Naive thymus-derived CD4-positive, alpha-beta T cell (primary cell): ENCODE measurements at regions not wholly inside any gene's neighbourhood (a gene's known extent, or its start where the extent isn't known, plus 50 kb on each side); places are given as distances from the start of the nearest gene placed in this dataset.

Source experiments
- ATAC-seq: fragments of 150-1000 bp; cut with Tn5 transposase; 2 replicates; pipeline ENCODE4 v1.10.0; 2021; ENCODE audit warnings: mild to moderate bottlenecking, moderate library complexity
- CTCF ChIA-PET: fragments of 350-600 bp; sonication (Branson Sonifier 250); formaldehyde crosslinking; loops from one replicate; lab custom pipeline; 2021; ENCODE audit warnings: antibody characterized with exemption; lab: Charles Lee
- POLR2A ChIA-PET: fragments of 350-600 bp; sonication (Branson Sonifier 250); formaldehyde crosslinking; loops from one replicate; lab custom pipeline; 2021; ENCODE audit warnings: antibody characterized with exemption, inconsistent platforms; lab: Charles Lee
- DNase-seq, 9 donors: peaks; one replicate each; pipeline versions ENCODE4 v3.0.0 to v3.0.0-alpha.2; 2020 to 2022; ENCODE audit warnings: mixed read lengths in 1 of 9
- H3K27ac ChIP-seq: one replicate; pipeline ENCODE4 v1.7.0; 2013; ENCODE audit warnings: mild to moderate bottlenecking, low read depth, low read length, moderate library complexity
- H3K27me3 ChIP-seq, 2 donors: one replicate each; pipeline ENCODE4 v1.7.0; 2013; ENCODE audit warnings: low read length in 2 of 2, mild to moderate bottlenecking in 2 of 2, moderate library complexity in 2 of 2; ENCODE audit not compliant: control insufficient read depth in 2 of 2, insufficient read depth in 2 of 2
- H3K36me3 ChIP-seq, 3 experiments: 1 replicate in 2 of 3; 2 replicates in 1 of 3; pipeline ENCODE4 v1.7.0; 2013; ENCODE audit warnings: low read length in 3 of 3, mild to moderate bottlenecking in 3 of 3, moderate library complexity in 1 of 3; ENCODE audit not compliant: insufficient read depth in 3 of 3, control insufficient read depth in 2 of 3
- H3K4me1 ChIP-seq, 2 donors: one replicate each; pipeline ENCODE4 v1.7.0; 2013; ENCODE audit warnings: low read length in 2 of 2, mild to moderate bottlenecking in 2 of 2, moderate library complexity in 1 of 2; ENCODE audit not compliant: control insufficient read depth in 2 of 2, insufficient read depth in 2 of 2
- H3K4me3 ChIP-seq: 2 replicates; pipeline ENCODE4 v1.7.0; 2013; ENCODE audit warnings: mild to moderate bottlenecking, low read length
- H3K9me3 ChIP-seq, 3 experiments: 1 replicate in 2 of 3; 2 replicates in 1 of 3; pipeline ENCODE4 v1.7.0; 2013; ENCODE audit warnings: low read length in 3 of 3; ENCODE audit not compliant: control insufficient read depth in 2 of 3
- H3K27ac Mint-ChIP-seq, 9 donors: one replicate each; pipeline ENCODE4 v1.8.0; 2020 to 2022; ENCODE audit warnings: mixed read lengths in 9 of 9, mild to moderate bottlenecking in 8 of 9, moderate library complexity in 5 of 9, inconsistent platforms in 2 of 9
- H3K27me3 Mint-ChIP-seq, 5 donors: one replicate each; pipeline ENCODE4 v1.8.0; 2021 to 2022; ENCODE audit warnings: mixed read lengths in 5 of 5, mild to moderate bottlenecking in 1 of 5
- H3K36me3 Mint-ChIP-seq, 5 donors: one replicate each; pipeline ENCODE4 v1.8.0; 2020 to 2022; ENCODE audit warnings: mixed read lengths in 5 of 5, mild to moderate bottlenecking in 3 of 5, inconsistent platforms in 1 of 5
- H3K4me1 Mint-ChIP-seq, 7 donors: one replicate each; pipeline ENCODE4 v1.8.0; 2020 to 2022; ENCODE audit warnings: mixed read lengths in 7 of 7, mild to moderate bottlenecking in 3 of 7, inconsistent platforms in 1 of 7
- H3K4me3 Mint-ChIP-seq, 10 donors: one replicate each; pipeline ENCODE4 v1.8.0; 2020 to 2022; ENCODE audit warnings: mild to moderate bottlenecking in 10 of 10, mixed read lengths in 10 of 10, moderate library complexity in 6 of 10, inconsistent platforms in 2 of 10
- H3K9me3 Mint-ChIP-seq, 11 donors: one replicate each; pipeline ENCODE4 v1.8.0; 2020 to 2022; ENCODE audit warnings: mixed read lengths in 11 of 11, mild to moderate bottlenecking in 4 of 11, inconsistent platforms in 1 of 11, moderate library complexity in 1 of 11
- intact Hi-C, 2 donors: fragments of 100-400 bp; cut with micrococcal nuclease; formaldehyde crosslinking; loops; one replicate each; pipeline ENCODE4 v1.15.1; 2023

- Histone ChIP-seq H3K4me3 (no peak overlapping the region), H3K27me3 (no peaks in the 10 kb centered on the region), H3K4me1 (no peaks in the 10 kb centered on the region), H3K36me3 (no peaks in the 10 kb centered on the region), H3K9me3 (no peaks in the 10 kb centered on the region), H3K27ac (no peak overlapping the region)
- Mint-ChIP-seq H3K4me1 (peaks cover 0 to 3% (median 0%) of the 10 kb centered on the region in 7 donors), H3K9me3 (peaks cover 0 to 6% (median 2%) of the 10 kb centered on the region in 11 donors), H3K36me3 (no peaks in the 10 kb centered on the region), H3K27ac (no peak overlapping the region), H3K27me3 (no peaks in the 10 kb centered on the region), H3K4me3 (no peak overlapping the region)
- no peak for DNase-seq
- intact Hi-C loops, result no loop called here
- ChIA-PET POLR2A (no interaction called here), CTCF (no interaction called here)
- no peak for ATAC-seq
These were observed 138.7 kb upstream of the DGKB start for GRCh38 chr7:15041226-15041625.

- Mint-ChIP-seq H3K4me1 (peaks cover 0 to 1% (median 0%) of the 10 kb centered on the region in 7 donors), H3K36me3 (no peaks in the 10 kb centered on the region), H3K27ac (no peak overlapping the region), H3K27me3 (no peaks in the 10 kb centered on the region), H3K9me3 (peaks cover 0 to 10% (median 3%) of the 10 kb centered on the region in 11 donors), H3K4me3 (no peak overlapping the region)
- POLR2A ChIA-PET, result no interaction called here
- no peaks in the 10 kb centered on the region for H3K27me3 ChIP-seq
- H3K4me3 ChIP-seq, result no peak overlapping the region
- ATAC-seq (no peak), DNase-seq (no peak)
- intact Hi-C loops, result no loop called here
- CTCF ChIA-PET, result no interaction called here
- H3K36me3 ChIP-seq, result no peaks in the 10 kb centered on the region
- no peak overlapping the region for H3K27ac ChIP-seq
- H3K4me1 ChIP-seq, result no peaks in the 10 kb centered on the region
- no peaks in the 10 kb centered on the region for H3K9me3 ChIP-seq
These were observed 133.3 kb upstream of the DGKB start for GRCh38 chr7:15035814-15036213.

- POLR2A ChIA-PET, result no interaction called here
- Histone ChIP-seq H3K36me3 (no peaks in the 10 kb centered on the region), H3K27me3 (no peaks in the 10 kb centered on the region), H3K27ac (no peak overlapping the region), H3K4me1 (no peaks in the 10 kb centered on the region), H3K4me3 (no peak overlapping the region), H3K9me3 (no peaks in the 10 kb centered on the region)
- CTCF ChIA-PET, result no interaction called here
- H3K27ac Mint-ChIP-seq, result no peak overlapping the region
- peaks cover 0 to 1% (median 0%) of the 10 kb centered on the region in 7 donors for H3K4me1 Mint-ChIP-seq
- no peaks in the 10 kb centered on the region for H3K27me3 Mint-ChIP-seq
- ATAC-seq, result no peak
- intact Hi-C loops, result no loop called here
- no peak overlapping the region for H3K4me3 Mint-ChIP-seq
- peaks cover 0 to 8% (median 3%) of the 10 kb centered on the region in 11 donors for H3K9me3 Mint-ChIP-seq
- no peaks in the 10 kb centered on the region for H3K36me3 Mint-ChIP-seq
- DNase-seq, result no peak
These were observed 130.5 kb upstream of the DGKB start for GRCh38 chr7:15033039-15033438.

GRCh38 chr7:15018981-15019380 lies 116.4 kb upstream of the DGKB start:
- Histone ChIP-seq H3K36me3 (no peaks in the 10 kb centered on the region), H3K27me3 (no peaks in the 10 kb centered on the region), H3K4me3 (no peak overlapping the region), H3K4me1 (no peaks in the 10 kb centered on the region), H3K27ac (no peak overlapping the region), H3K9me3 (no peaks in the 10 kb centered on the region)
- no peak for DNase-seq
- ATAC-seq, result no peak
- Mint-ChIP-seq H3K9me3 (peaks cover 0 to 10% (median 0%) of the 10 kb centered on the region in 11 donors), H3K36me3 (no peaks in the 10 kb centered on the region), H3K27me3 (no peaks in the 10 kb centered on the region), H3K4me1 (no peaks in the 10 kb centered on the region), H3K27ac (no peak overlapping the region), H3K4me3 (no peak overlapping the region)
- intact Hi-C loops, result loop anchor here (5.0 kb wide), 1 partner anchor 1737 kb away; no protein-coding TSS in a partner anchor
- ChIA-PET CTCF (no interaction called here), POLR2A (no interaction called here)

- Histone ChIP-seq H3K36me3 (no peaks in the 10 kb centered on the region), H3K4me1 (no peaks in the 10 kb centered on the region), H3K27me3 (no peaks in the 10 kb centered on the region), H3K4me3 (no peak overlapping the region), H3K27ac (no peak overlapping the region), H3K9me3 (no peaks in the 10 kb centered on the region)
- ATAC-seq (no peak), DNase-seq (no peak)
- Mint-ChIP-seq H3K4me1 (no peaks in the 10 kb centered on the region), H3K27me3 (no peaks in the 10 kb centered on the region), H3K9me3 (peaks cover 0 to 10% (median 0%) of the 10 kb centered on the region in 11 donors), H3K27ac (no peak overlapping the region), H3K36me3 (no peaks in the 10 kb centered on the region), H3K4me3 (no peak overlapping the region)
- intact Hi-C loops, result loop anchor here (5.0 kb wide), 1 partner anchor 1734 kb away; no protein-coding TSS in a partner anchor
- CTCF ChIA-PET, result no interaction called here
- POLR2A ChIA-PET, result no interaction called here
These were observed 114.2 kb upstream of the DGKB start for GRCh38 chr7:15016766-15017165.

GRCh38 chr7:15016315-15016667 lies 113.7 kb upstream of the DGKB start:
- no peak overlapping the region for H3K4me3 Mint-ChIP-seq
- Histone ChIP-seq H3K27ac (no peak overlapping the region), H3K4me3 (no peak overlapping the region), H3K4me1 (no peaks in the 10 kb centered on the region), H3K27me3 (no peaks in the 10 kb centered on the region), H3K36me3 (no peaks in the 10 kb centered on the region), H3K9me3 (no peaks in the 10 kb centered on the region)
- no peaks in the 10 kb centered on the region for H3K36me3 Mint-ChIP-seq
- no peak overlapping the region for H3K27ac Mint-ChIP-seq
- no peaks in the 10 kb centered on the region for H3K4me1 Mint-ChIP-seq
- intact Hi-C loops, result loop anchor here (5.0 kb wide), 1 partner anchor 1734 kb away; no protein-coding TSS in a partner anchor
- H3K27me3 Mint-ChIP-seq, result no peaks in the 10 kb centered on the region
- POLR2A ChIA-PET, result no interaction called here
- peaks cover 0 to 7% (median 0%) of the 10 kb centered on the region in 11 donors for H3K9me3 Mint-ChIP-seq
- no peak for ATAC-seq
- no peak for DNase-seq
- CTCF ChIA-PET, result interaction anchor here (0.7 kb wide), 1 partner anchor 108 kb away, joined by 3 read pairs; no protein-coding TSS in a partner anchor

- ChIA-PET CTCF (interaction anchor here (0.7 kb wide), 1 partner anchor 107 kb away, joined by 3 read pairs; no protein-coding TSS in a partner anchor), POLR2A (no interaction called here)
- H3K27me3 Mint-ChIP-seq, result no peaks in the 10 kb centered on the region
- DNase-seq (peak in 2 of 9 donors; percentile 4 to 8), ATAC-seq (no peak)
- H3K4me1 Mint-ChIP-seq, result no peaks in the 10 kb centered on the region
- Histone ChIP-seq H3K36me3 (no peaks in the 10 kb centered on the region), H3K4me1 (no peaks in the 10 kb centered on the region), H3K27me3 (no peaks in the 10 kb centered on the region), H3K27ac (no peak overlapping the region), H3K9me3 (no peaks in the 10 kb centered on the region), H3K4me3 (no peak overlapping the region)
- peaks cover 0 to 7% (median 0%) of the 10 kb centered on the region in 11 donors for H3K9me3 Mint-ChIP-seq
- no peak overlapping the region for H3K27ac Mint-ChIP-seq
- H3K4me3 Mint-ChIP-seq, result no peak overlapping the region
- intact Hi-C loops, result loop anchor here (5.0 kb wide), 1 partner anchor 1733 kb away; no protein-coding TSS in a partner anchor
- no peaks in the 10 kb centered on the region for H3K36me3 Mint-ChIP-seq
These were observed 113.2 kb upstream of the DGKB start for GRCh38 chr7:15015545-15016314.
